ENCODE measurements at regions not wholly inside any gene's neighbourhood (a gene's known extent, or its start where the extent isn't known, plus 50 kb on each side); places are given as distances from the start of the nearest gene placed in this dataset.

DNA sequence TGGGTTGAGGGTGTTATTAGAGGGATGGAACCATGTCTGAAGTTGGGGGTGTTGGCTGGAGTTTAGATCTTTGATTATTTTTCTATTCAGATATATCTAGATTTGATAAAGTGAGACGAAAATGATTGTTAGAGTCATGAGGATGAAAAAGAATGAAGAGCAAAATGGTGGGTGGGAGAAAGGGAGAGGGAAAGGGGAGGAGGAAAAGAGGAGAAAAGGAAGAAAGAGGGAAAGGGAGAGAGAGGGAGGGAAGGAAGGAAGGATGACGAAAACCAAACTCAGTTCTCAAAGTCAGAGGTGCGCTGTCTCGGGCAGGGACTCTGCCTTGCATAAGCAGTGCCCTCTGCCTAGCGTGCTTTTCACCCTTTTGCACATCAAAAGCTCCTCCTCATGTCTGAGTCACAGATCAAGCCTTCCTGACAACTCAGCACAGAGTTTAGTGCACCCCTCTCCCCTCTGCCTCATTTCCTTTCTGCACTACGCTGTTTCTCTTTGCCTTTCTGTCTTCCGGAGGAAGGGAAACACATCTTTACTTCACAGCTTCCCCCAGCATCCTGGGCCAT, 225.8 kb upstream of the PROX1 start:
- H4K20me1 ChIP-seq (ENCODE audit: control insufficient read depth, insufficient read depth, low read depth, low read length), result no peaks in the 10 kb centered on the region
- no peak overlapping the region for H3K4me2 ChIP-seq (ENCODE audit: low read length)
- H3K36me3 ChIP-seq (ENCODE audit: control insufficient read depth, low read length), result no peaks in the 10 kb centered on the region
- no peaks in the 10 kb centered on the region for H3K9me2 ChIP-seq (replicated peaks; ENCODE audit: control insufficient read depth, low read length)
- H3K4me1 ChIP-seq (ENCODE audit: control insufficient read depth, low read length), result no peaks in the 10 kb centered on the region
- H3K4me3 ChIP-seq (ENCODE audit: low read length), result no peak overlapping the region
- H3F3A ChIP-seq (ENCODE audit: control insufficient read depth, insufficient read depth), result no peaks in the 10 kb centered on the region
- TF ChIP-seq EZH2phosphoT487 (IDR thresholded peaks at IDR 0.05; ENCODE audit: borderline replicate concordance, low read length) (no peak), CTCF (IDR thresholded peaks at IDR 0.05; ENCODE audit: low read depth, low read length, poor library complexity, severe bottlenecking) (no peak)
- H3K27me3 ChIP-seq (ENCODE audit: control insufficient read depth, low read length), result no peaks in the 10 kb centered on the region
- no peaks in the 10 kb centered on the region for H3K9me3 ChIP-seq (ENCODE audit: control insufficient read depth, insufficient read depth, low read length)
- H3K79me2 ChIP-seq (ENCODE audit: control insufficient read depth, low read length), result no peaks in the 10 kb centered on the region
- H3K27ac ChIP-seq (ENCODE audit: low read depth, low read length), result no peak overlapping the region

- no peaks in the 10 kb centered on the region for H3K4me1 ChIP-seq (ENCODE audit: control insufficient read depth, low read length)
Measured at GRCh38 chr1:213767683-213768082, 220.1 kb upstream of the PROX1 start.

GRCh38 chr1:213772128-213773063, 215.4 kb upstream of the PROX1 start:
- Histone ChIP-seq H3K27me3 (ENCODE audit: control insufficient read depth, low read length) (no peaks in the 10 kb centered on the region), H3F3A (ENCODE audit: control insufficient read depth, insufficient read depth) (no peaks in the 10 kb centered on the region), H3K4me1 (ENCODE audit: control insufficient read depth, low read length) (no peaks in the 10 kb centered on the region), H3K9me3 (ENCODE audit: control insufficient read depth, insufficient read depth, low read length) (no peaks in the 10 kb centered on the region), H3K4me3 (ENCODE audit: low read length) (no peak overlapping the region), H3K4me2 (ENCODE audit: low read length) (no peak overlapping the region), H3K27ac (ENCODE audit: low read depth, low read length) (no peak overlapping the region), H3K36me3 (ENCODE audit: control insufficient read depth, low read length) (no peaks in the 10 kb centered on the region), H3K9me2 (replicated peaks; ENCODE audit: control insufficient read depth, low read length) (no peaks in the 10 kb centered on the region), H4K20me1 (ENCODE audit: control insufficient read depth, insufficient read depth, low read depth, low read length) (no peaks in the 10 kb centered on the region), H3K79me2 (ENCODE audit: control insufficient read depth, low read length) (no peaks in the 10 kb centered on the region)
- TF ChIP-seq CTCF (IDR thresholded peaks at IDR 0.05; ENCODE audit: low read depth, low read length, poor library complexity, severe bottlenecking), result no peak
- no peak for TF ChIP-seq EZH2phosphoT487 (IDR thresholded peaks at IDR 0.05; ENCODE audit: borderline replicate concordance, low read length)

More at GRCh38 chr1:213767683-213768082, 220.1 kb upstream of the PROX1 start:
- no peaks in the 10 kb centered on the region for H3K79me2 ChIP-seq (ENCODE audit: control insufficient read depth, low read length)
- H4K20me1 ChIP-seq (ENCODE audit: control insufficient read depth, insufficient read depth, low read depth, low read length), result no peaks in the 10 kb centered on the region
- no peak overlapping the region for H3K4me2 ChIP-seq (ENCODE audit: low read length)
- H3K9me3 ChIP-seq (ENCODE audit: control insufficient read depth, insufficient read depth, low read length), result no peaks in the 10 kb centered on the region
- H3F3A ChIP-seq (ENCODE audit: control insufficient read depth, insufficient read depth), result no peaks in the 10 kb centered on the region
- no peaks in the 10 kb centered on the region for H3K36me3 ChIP-seq (ENCODE audit: control insufficient read depth, low read length)
- TF ChIP-seq CTCF (IDR thresholded peaks at IDR 0.05; ENCODE audit: low read depth, low read length, poor library complexity, severe bottlenecking), result no peak
- TF ChIP-seq EZH2phosphoT487 (IDR thresholded peaks at IDR 0.05; ENCODE audit: borderline replicate concordance, low read length), result no peak
- no peaks in the 10 kb centered on the region for H3K9me2 ChIP-seq (replicated peaks; ENCODE audit: control insufficient read depth, low read length)
- no peak overlapping the region for H3K27ac ChIP-seq (ENCODE audit: low read depth, low read length)
- H3K27me3 ChIP-seq (ENCODE audit: control insufficient read depth, low read length), result no peaks in the 10 kb centered on the region
- H3K4me3 ChIP-seq (ENCODE audit: low read length), result no peak overlapping the region
